A549 (cell line): ENCODE measurements at regions not wholly inside any gene's neighbourhood (a gene's known extent, or its start where the extent isn't known, plus 50 kb on each side); places are given as distances from the start of the nearest gene placed in this dataset.
A peak's percentile ranks its signal among the peaks of the same experiment; 100 is the strongest.

Experiments used
- CTCF ChIP-seq: fragments of >200 bp; sonication (Bioruptor Twin); formaldehyde crosslinking; IDR thresholded peaks from 3 replicates; pipeline ENCODE4 v1.5.1; 2016
- FOSL2 ChIP-seq, 2 experiments: fragments of 450-650 bp in 1 of 2; fragments of >200 bp in 1 of 2; sonication (Bioruptor Twin) in 1 of 2; formaldehyde crosslinking; IDR thresholded peaks; 2 replicates each; pipeline versions ENCODE4 v1.5.0 to v1.6.1; 2016 to 2020; ENCODE audit warnings: mild to moderate bottlenecking in 1 of 2, moderate library complexity in 1 of 2
- HDAC2 ChIP-seq: fragments of 200-600 bp; sonication (generic); IDR thresholded peaks from 2 replicates; pipeline ENCODE4 v1.6.1; 2016
- PBX3 ChIP-seq: IDR thresholded peaks from 2 replicates; pipeline ENCODE4 v1.6.1; 2012
- POLR2A ChIP-seq: IDR thresholded peaks from 2 replicates; pipeline ENCODE4 v1.6.1; 2012; ENCODE audit warnings: mild to moderate bottlenecking, low read length
- RAD21 ChIP-seq, 2 experiments: fragments of >200 bp in 1 of 2; sonication (Bioruptor Twin) in 1 of 2; formaldehyde crosslinking in 1 of 2; IDR thresholded peaks in 1 of 2; conservative IDR thresholded peaks in 1 of 2; 2 replicates in 1 of 2; 3 replicates in 1 of 2; pipeline ENCODE4 v1.6.1; 2012 to 2018; ENCODE audit warnings: inconsistent platforms in 1 of 2

- TF ChIP-seq CTCF (no peak), HDAC2 (no peak), POLR2A (no peak), FOSL2 (IDR thresholded peaks at IDR 0.05) (no peak), FOSL2 (CRISPR knock-in tag; IDR thresholded peaks at IDR 0.05) (peak; percentile 35; the same call in 1 of the 2 replicates), PBX3 (no peak), RAD21 (conservative IDR thresholded peaks at IDR 0.05 in 1 of 2, IDR thresholded peaks at IDR 0.05 in 1 of 2) (no peak)
These were observed 167.0 kb upstream of the ALG10B start for GRCh38 chr12:38149395-38150073.
